Pulmonary artery endothelial cell (primary cell): ENCODE measurements at regions not wholly inside any gene's neighbourhood (a gene's known extent, or its start where the extent isn't known, plus 50 kb on each side); places are given as distances from the start of the nearest gene placed in this dataset.
"Not testable (repeated sequence)": the region's sequence is repeated elsewhere in the genome, so short reads cannot be mapped to it uniquely, and the experiment has no call there.

ENCODE experiments used
- DNase-seq: peaks from one replicate; pipeline ENCODE4 v3.0.0-alpha.2; 2011; ENCODE audit warnings: low read depth, low spot score

DNA sequence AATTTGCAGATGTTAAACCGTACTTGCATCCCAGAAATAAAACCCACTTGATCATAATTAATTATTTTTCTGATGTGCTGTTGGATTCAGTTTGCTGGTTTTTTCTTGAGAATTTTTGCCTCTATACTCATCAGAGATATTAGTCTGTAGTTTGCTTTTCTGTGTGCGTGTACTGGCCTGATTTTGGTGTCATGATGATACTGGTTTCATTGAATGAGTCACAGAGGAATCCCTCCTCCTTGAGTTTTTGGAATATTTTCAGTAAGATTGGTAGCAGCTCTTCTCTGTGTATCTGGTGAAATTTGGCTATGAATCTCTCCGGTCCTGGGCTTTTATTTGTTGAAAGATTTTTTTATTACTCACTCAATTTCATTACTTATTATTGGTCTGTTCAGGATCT is 100.4 kb upstream of the PMCH start:
- DNase-seq, result no peak

DNA sequence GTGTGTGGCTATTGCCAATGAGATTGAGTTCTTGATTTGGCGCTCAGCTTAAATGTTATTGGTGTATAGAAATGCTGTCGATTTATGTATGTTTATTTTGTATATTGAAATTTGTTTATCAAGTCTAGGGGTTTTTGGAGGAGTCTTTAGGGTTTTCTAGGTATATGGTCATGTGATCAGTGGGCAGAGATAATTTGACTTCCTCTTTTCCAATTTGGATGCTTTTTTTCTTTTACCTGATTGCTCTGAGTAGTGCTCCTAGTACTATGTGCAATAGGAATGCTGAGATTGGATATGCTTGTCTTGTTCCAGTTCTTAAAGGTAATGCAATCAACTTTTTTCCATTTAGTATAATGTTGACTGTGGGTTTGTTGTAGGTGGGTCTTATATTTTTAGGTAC is 99.8 kb upstream of the PMCH start:
- no peak for DNase-seq

DNA sequence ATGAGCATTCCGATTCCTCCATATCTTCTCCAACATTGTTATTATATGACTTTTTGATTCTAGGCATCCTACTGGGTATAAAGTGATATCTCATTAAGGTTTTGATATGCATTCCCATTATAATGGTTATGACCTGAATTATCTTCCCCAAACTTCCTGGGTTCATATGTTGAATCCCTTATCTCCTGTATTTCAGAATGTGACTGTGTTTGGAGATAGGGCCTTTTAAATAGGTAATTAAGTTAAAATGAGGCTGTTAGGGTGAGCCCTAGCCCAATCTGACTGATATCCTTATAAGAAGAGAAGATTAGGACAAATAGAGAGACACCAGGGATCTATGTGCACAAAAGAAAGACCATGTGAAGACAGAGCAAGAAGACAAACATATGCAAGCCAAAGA is 96.9 kb upstream of the PMCH start:
- DNase-seq, result no peak

DNA sequence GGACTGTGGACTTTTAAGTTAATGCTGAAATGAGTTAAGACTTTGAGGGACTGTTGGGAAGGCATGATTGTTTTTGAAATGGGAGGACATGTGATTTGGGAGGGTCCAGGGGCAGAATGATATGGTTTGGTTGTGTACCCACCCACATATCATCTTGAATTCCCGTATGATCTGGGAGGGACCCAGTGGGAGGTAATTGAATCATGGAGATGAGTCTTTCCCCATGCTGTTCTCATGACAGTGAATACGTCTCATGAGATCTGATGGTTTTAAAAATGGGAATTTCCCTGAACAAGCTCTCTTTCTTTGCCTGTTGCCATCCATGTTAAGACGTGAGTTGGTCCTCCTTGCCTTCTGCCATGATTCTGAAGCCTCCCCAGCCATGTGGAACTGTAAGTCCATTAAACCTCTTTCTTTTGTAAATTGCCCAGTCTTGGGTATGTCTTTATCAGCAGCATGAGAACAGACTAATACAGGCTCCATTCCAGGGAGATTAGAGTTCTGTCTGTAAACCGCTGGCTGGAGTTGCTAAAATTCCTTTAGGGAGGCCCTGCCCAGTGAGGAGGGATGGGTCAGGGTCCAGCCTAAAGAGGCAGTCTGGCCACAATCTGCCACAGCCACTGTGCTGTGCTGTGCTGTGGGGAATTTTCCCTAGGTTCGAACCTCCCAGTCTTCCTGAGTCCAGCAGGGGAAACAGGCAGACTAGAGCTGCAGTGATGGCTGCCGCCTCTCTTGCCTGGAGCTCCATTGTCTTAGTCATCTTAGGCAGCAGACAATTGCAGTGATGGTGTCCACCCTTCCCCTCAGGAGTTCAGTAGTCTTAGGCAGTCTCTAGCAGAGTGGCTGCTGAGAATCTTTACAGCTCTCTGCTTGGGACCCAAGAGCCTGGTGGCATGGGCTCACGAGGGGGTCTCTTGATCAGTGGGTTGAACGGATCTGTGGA is 94.1 kb upstream of the PMCH start:
- DNase-seq, result not testable (repeated sequence)

DNA sequence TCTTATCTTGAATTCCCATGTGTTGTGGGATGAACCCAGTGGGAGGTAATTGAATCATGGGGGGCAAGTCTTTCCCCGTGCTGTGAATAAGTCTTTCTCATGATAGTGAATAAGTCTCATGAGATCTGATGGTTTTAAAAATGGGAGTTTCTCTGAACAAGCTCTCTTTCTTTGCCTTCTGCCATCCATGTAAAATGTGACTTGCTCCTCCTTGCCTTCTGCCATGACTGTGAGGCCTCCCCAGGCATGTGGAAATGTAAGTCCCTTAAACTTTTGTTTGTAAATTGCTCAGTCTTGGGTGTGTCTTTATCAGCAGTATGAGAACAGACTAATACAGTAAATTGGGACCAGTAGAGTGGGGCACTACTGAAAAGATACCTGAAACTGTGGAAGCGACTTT is 92.1 kb upstream of the PMCH start:
- not testable (repeated sequence) for DNase-seq

DNA sequence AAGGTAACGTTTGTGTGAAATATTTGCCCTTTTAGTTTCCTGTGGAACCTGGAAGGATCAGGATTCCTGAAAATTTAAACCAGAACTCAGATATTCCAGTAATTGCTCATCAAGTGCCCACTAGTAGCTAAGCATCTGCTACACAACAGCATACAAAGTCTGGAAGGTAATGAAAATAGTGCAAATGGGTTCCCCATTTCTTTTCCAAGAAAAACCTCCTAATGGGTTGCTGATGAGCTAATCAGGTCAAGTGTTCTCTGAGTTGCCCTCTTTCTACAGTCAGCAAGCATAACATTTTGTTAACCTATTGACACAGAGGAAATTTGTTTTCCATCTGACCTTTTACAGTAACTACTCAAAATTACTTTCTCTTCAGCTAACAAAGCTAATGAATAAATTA is 83.6 kb upstream of the PMCH start:
- no peak for DNase-seq

DNA sequence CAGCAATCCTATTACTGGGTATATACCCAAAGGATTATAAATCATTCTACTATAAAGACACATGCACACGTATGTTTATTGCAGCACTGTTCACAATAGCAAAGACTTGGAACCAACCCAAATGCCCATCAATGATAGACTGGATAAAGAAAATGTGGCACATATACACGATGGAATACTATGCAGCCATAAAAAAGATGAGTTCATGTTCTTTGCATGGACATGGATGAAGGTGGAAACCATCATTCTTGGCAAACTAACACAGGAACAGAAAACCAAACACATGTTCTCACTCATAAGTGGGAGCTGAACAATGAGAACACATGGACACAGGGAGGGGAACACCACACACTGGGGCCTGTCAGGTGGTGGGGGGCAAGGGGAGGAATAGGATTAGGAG is 58.1 kb upstream of the PMCH start:
- not testable (repeated sequence) for DNase-seq

DNA sequence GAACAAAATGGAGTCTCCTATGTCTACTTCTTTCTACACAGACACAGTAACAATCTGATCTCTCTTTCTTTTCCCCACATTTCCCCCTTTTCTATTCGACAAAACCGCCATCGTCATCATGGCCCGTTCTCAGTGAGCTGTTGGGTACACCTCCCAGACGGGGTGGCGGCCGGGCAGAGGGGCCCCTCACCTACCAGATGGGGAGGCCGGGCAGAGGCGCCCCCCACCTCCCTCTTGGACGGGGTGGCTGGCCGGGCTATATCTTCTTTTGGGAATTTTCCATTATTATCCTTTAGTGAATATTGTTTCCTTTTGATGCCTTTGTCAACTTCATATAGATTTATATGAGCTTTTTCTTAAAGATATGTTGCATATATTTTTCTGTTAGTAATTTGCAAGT is 53.4 kb upstream of the PMCH start:
- not testable (repeated sequence) for DNase-seq

DNA sequence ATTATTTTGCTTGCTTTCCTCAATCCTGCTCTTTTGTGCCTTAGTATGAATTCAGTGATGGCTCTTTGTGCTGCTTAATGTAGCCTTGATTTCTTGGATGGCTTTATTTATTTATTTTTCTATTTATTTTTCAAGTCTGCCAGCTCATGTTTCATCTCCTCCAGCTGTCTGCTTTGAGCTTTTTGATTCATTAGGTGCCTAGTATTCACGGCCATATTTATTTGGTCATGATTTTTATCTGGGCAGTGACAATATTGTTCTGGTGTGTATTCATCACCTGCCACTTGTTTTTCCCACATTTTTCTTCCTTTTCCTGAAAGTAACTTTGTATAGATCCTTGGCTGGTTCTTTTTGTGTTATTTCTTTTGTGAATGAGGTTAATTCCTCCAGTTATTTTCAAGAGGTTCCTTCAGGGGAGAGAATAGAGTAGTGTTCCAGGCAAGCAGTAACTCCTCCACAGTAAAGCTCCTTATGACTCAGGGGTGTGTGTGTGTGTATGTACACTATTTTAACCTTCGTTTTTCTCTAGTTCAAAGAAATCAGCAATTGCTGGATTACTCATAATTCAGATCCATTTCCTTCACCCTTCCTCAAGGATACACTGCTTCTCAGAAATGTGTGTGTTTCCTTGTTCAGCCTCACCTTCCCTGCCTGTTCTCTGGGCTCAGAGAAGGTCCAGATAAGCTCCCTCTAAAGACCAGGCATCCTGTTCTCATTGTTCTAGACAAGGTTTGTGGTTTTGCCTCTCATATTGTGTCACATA is 51.6 kb upstream of the PMCH start:
- DNase-seq, result no peak
